HG03108 (cell line): ENCODE measurements at regions not wholly inside any gene's neighbourhood (a gene's known extent, or its start where the extent isn't known, plus 50 kb on each side); places are given as distances from the start of the nearest gene placed in this dataset.

Experiments
- ATAC-seq: cut with Tn5 transposase; IDR thresholded peaks from one replicate; pipeline ENCODE4 v1.9.1; 2021; ENCODE audit warnings: moderate library complexity; ENCODE audit not compliant: unreplicated experiment

DNA sequence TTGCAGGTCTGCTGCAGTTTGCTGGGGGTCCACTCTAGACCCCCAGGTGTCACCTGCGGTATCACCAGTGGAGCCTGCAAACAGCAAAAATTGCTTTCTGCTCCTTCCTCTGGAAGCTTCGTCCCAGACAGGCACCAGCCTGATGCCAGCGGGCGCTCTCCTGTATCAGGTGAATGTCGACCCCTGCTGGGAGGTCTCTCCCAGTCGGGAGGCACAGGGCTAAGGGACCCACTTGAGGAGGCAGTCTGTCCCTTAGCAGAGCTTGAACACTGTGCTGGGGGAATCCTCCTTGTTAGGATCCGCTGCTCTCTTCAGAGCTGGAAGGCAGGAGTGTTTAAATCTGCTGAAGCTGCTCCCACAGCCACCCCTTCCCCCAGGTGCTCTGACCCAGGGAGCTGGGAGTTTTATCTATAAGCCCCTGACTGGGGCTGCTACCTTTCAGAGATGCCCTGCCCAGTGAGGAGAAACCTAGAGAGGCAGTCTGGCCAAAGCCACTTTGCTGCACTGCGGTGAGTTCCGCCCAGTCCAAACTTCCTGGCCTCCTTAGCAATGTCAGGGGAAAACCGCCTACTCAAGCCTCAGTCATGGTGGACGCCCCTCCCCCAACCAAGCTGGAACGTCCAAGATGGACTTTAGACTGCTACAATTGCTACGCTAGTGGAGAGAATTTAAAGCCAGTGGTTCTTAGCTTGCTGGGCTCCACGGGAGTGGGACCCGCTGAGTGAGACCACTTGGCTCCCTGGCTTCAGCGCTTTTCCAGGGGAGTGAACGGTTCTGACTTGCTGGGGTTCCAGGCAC is 652.5 kb downstream of the KCNJ3 start:
- no peak for ATAC-seq

GRCh38 chr2:155332016-155332415 is 633.5 kb downstream of the KCNJ3 start:
- no peak for ATAC-seq

GRCh38 chr2:155320236-155320635 is 621.7 kb downstream of the KCNJ3 start:
- ATAC-seq = no peak

GRCh38 chr2:155318710-155319109 is 620.2 kb downstream of the KCNJ3 start:
- no peak for ATAC-seq

DNA sequence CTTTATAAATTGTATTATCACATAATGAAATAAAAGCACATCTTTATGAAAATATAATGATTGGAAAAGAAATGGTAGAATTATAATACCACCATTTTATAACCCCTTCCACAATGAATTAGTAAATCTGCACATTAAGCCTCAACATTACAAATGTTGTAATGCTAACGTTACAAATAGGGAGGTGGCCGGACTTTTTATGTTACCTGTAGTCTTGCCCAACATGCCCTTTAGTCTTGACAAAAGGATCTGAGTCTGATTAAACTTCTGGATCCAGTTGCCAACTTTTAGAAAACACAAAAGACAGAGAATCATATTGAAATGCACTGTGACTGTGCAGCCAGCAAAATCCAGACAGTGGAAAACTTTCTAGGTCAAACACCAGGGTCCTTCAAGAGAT is 617.3 kb downstream of the KCNJ3 start:
- ATAC-seq = no peak

GRCh38 chr2:155310589-155310988 is 612.1 kb downstream of the KCNJ3 start:
- ATAC-seq = no peak

GRCh38 chr2:155309483-155309882 is 611.0 kb downstream of the KCNJ3 start:
- no peak for ATAC-seq

DNA sequence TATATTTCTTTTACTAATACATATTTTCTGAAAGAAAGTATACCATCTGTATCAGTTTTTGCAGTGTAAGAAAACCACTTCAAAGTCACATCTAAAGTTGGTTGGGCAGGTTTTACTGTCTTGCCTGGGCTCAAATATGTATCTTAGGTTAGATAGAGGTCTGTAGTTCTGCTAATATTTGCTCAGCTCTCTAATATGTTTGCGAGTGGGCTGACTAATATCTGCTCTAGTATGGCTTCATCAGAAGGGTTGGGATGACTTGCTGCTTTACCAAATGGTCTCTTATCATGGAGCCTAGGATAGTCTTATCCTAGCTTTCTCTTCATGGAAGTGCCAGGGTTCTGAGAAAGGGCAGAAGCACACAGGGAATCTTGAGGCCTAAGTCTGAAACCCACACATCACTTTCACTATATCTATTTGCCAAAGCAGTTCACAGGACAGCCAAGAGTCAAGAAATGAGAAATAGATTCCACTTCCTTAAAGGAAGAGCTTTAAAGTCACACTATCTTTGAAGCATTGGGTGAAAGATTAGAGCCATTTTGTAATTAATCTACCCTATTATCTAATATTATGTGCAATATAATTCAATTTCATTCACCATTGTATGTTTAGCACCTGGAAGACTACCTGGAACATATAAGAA is 610.0 kb downstream of the KCNJ3 start:
- ATAC-seq = no peak

DNA sequence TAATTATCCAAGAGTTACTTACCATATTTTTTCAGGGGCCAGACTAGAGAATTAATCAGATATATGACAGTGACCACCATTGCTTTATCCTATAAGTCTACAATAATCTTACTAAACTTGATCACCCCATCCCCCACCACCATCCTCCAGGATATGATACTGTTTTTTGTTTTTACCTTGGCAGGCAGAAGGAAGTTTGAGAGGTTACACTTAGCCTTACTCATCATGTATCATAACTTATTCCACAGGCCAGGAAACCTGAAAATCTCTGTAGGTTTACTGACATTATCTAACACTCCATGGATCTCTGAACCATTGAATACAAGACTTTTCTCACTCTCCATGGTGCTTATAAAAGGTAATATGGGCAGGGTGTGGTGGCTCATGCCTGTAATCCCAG is 602.7 kb downstream of the KCNJ3 start:
- ATAC-seq = no peak

GRCh38 chr2:155298001-155298400 is 599.5 kb downstream of the KCNJ3 start:
- ATAC-seq = no peak

GRCh38 chr2:155294358-155294757 is 595.9 kb downstream of the KCNJ3 start:
- no peak for ATAC-seq

- no peak for ATAC-seq
Observed at GRCh38 chr2:155281907-155282306, 583.4 kb downstream of the KCNJ3 start.

DNA sequence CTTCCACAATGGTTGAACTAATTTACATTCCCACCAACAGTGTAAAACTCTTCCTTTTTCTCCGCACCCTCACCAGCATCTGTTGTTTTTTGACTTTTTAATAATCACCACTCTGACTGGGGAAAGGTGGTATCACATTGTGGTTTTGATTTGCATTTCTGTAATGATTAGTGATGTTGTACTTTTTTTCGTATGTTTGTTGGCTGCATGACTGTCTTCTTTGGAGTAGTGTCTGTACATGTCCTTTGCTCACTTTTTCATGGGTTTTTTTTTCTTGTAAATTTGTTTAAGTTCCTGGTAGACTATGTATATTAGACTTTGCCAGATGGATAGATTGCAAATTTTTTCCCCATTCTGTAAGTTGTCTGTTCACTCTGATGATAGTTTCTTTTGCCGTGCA is 574.8 kb downstream of the KCNJ3 start:
- ATAC-seq = no peak

- no peak for ATAC-seq
Observed at GRCh38 chr2:155266583-155266982, 568.1 kb downstream of the KCNJ3 start.

GRCh38 chr2:155266109-155266508 is 567.6 kb downstream of the KCNJ3 start:
- ATAC-seq = no peak

DNA sequence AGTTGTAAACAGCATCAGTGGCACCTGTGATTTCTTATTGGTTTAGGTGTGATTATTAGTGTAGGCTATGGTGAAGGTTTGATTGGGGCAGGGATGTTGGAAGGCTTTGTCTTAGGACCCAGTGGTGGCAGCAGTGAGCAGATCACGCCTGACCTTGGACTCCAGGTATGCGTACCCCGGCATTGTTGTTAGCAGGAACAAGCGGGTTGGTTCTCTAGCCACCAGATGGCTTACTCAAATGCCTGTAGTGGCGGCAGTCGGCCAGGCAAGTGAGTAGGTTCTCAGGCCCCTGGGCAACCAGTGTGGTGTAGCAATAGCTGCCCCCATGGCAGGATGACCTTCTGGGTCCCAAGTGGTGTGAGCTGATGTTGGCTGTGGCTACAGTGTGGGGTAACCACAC is 558.3 kb downstream of the KCNJ3 start:
- no peak for ATAC-seq

DNA sequence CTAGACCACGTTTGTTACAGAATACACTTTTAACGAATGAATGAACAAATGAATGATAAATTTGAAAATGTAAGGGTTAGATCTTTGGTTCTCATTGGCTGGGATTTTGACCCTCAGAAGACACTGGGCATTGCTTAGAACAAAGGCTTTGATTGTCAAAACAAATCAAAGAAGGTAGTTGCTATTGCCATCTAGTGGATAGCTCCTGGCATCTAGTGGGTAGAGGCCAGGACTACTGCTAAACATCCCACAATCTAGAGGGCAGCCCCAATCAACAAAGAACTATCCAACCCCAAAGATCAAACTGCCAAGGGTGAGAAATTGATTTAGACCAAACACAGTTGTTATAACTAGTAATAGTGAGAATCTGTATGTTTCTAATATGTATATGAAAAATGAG is 552.3 kb downstream of the KCNJ3 start:
- ATAC-seq = no peak

DNA sequence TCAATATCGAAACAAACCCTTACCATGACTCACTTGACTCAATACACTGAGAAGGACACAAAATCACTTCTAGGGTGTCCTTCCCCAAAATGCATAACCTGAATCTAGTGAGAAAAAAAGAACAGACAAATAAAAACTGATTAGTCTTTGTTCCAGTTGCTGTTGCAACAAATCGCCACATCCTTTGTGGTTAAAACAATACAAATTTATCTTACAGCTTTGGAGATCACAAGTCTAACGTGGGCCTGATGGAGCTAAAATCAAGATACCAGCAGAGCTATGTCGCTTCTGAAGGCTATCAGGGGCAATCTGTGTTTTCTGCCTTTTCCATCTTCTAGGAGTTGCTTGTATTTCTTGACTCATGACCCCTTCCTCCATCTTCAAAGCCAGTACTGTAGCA is 541.7 kb downstream of the KCNJ3 start:
- no peak for ATAC-seq

GRCh38 chr2:155235710-155236109 is 537.2 kb downstream of the KCNJ3 start:
- ATAC-seq = no peak

DNA sequence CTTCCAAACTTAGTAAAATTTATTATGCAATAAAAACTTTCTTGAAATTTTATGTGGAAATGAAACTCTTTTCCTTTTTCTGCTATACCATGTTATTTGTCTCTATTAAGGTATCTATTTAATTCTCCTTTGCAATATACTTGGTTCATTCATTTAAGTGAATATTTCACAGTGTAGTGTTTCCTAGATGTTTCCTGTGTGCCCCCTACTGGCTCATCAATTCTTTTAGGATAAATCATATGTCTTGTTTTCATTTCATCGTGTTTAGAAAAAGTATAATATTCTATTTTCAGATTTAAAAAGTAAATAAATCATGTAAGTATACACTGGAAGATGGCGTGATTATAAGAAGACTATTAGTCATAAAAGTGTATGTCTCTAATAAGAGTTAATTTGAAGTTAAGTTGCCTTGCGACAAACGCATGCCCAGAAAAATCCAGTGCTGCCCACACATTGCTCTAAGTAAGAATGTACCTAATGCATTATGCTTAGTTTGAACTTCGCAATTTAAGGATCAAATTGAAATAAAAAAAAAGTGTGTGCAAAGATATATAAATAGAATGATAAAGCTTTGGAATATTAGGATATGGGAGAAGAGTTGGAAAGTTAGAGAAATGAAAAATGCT is 525.4 kb downstream of the KCNJ3 start:
- ATAC-seq = no peak

DNA sequence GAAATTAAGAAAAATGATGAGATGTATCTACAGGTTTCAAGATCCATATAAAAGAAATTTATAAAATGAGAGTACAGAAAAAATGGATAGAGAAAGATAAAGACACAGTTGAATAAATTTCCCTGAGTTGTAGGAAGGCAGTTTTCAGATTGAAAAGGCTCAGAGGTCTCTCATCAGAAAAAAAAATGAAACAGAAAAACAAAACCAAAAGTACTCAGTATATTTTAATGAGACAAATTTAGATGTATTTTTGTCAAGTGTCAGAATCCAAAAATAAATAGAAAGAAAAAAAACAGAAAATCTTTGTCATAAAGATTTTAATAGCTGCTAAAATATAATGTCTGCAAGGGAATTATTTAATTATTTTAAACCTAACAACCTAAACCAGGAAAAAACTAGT is 520.5 kb downstream of the KCNJ3 start:
- no peak for ATAC-seq

DNA sequence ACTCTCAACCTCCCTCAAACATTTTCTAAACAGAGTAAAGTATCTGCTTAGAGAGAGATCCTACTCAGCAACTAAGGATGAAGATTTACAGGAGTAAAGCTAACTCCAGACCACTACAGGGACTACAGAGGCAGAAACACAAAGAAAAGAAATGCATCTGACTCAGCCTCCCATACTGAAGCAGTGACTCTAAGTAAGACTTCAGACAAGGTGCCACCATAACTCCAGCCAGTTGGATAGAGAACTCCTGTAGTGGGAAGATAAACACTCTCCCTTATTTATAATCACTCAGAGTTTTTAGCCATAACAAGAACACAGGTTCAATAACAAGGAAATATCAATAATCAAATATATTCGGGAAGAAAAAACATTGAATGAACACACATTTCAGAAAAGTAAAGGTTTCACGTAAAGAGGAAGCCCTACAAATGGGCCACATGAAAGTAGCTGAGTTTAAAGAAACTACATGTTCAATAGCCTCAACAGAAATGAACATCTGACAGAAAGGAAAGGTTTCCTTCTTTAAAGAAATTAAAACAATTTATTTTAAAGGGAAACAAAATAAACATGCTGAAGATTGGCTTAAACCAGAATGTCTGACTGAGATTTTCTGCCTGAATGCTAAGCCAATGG is 519.9 kb downstream of the KCNJ3 start:
- ATAC-seq = no peak
